SK-N-SH treated with all-trans-retinoic acid at 6 μM for 48 hours (cell line): ENCODE measurements at regions not wholly inside any gene's neighbourhood (a gene's known extent, or its start where the extent isn't known, plus 50 kb on each side); places are given as distances from the start of the nearest gene placed in this dataset.
A peak's percentile ranks its signal among the peaks of the same experiment; 100 is the strongest.

Experiments used
- ATAC-seq: fragments of 200-7000 bp; cut with Tn5 transposase; 3 replicates; pipeline ENCODE4 v1.9.1; 2020; ENCODE audit warnings: mild to moderate bottlenecking, moderate library complexity
- BACH2 ChIP-seq: fragments of 250-450 bp; sonication (Bioruptor Pico); IDR thresholded peaks from 2 replicates; pipeline ENCODE4 v1.9.0; 2021; ENCODE audit warnings: mild to moderate bottlenecking, borderline replicate concordance
- CREB5 ChIP-seq: fragments of 250-450 bp; sonication (Bioruptor Pico); IDR thresholded peaks from 2 replicates; pipeline ENCODE4 v1.5.1; 2020; ENCODE audit warnings: low read depth, mild to moderate bottlenecking, moderate library complexity
- CSDC2 ChIP-seq: fragments of 250-450 bp; sonication (Bioruptor Pico); IDR thresholded peaks from 2 replicates; pipeline ENCODE4 v1.5.0; 2020; ENCODE audit warnings: mild to moderate bottlenecking, moderate library complexity
- CSRNP3 ChIP-seq: fragments of 250-450 bp; sonication (Bioruptor Pico); IDR thresholded peaks from 2 replicates; pipeline ENCODE4 v1.5.1; 2021; ENCODE audit warnings: mild to moderate bottlenecking, moderate library complexity
- ISL1 ChIP-seq: fragments of 250-450 bp; sonication (Bioruptor Pico); IDR thresholded peaks from 2 replicates; pipeline ENCODE4 v2.1.2; 2022; ENCODE audit warnings: mild to moderate bottlenecking, moderate library complexity
- OSR1 ChIP-seq: fragments of 250-450 bp; sonication (Bioruptor Pico); IDR thresholded peaks from 2 replicates; pipeline ENCODE4 v1.8.0; 2022; ENCODE audit warnings: moderate library complexity, mild to moderate bottlenecking, inconsistent platforms
- RARB ChIP-seq: fragments of 250-450 bp; sonication (Bioruptor Pico); IDR thresholded peaks from 2 replicates; pipeline ENCODE4 v1.8.0; 2021; ENCODE audit warnings: mild to moderate bottlenecking, moderate library complexity
- SNAI2 ChIP-seq: fragments of 250-450 bp; sonication (Bioruptor Pico); IDR thresholded peaks from 2 replicates; pipeline ENCODE4 v1.5.0; 2020; ENCODE audit warnings: mild to moderate bottlenecking, moderate library complexity
- TCF4 ChIP-seq: fragments of 250-450 bp; sonication (Bioruptor Pico); IDR thresholded peaks from 2 replicates; pipeline ENCODE4 v1.8.0; 2021; ENCODE audit warnings: mild to moderate bottlenecking, moderate library complexity, borderline replicate concordance
- TOX ChIP-seq: fragments of 250-450 bp; sonication (Bioruptor Pico); IDR thresholded peaks from 2 replicates; pipeline ENCODE4 v1.8.0; 2021; ENCODE audit warnings: mild to moderate bottlenecking, moderate library complexity, borderline replicate concordance
- ZC3H10 ChIP-seq: fragments of 250-450 bp; sonication (Bioruptor Pico); IDR thresholded peaks from 2 replicates; pipeline ENCODE4 v1.5.1; 2021; ENCODE audit warnings: mild to moderate bottlenecking, moderate library complexity
- ZFP30 ChIP-seq: fragments of 450-650 bp; formaldehyde crosslinking; IDR thresholded peaks from 2 replicates; pipeline ENCODE4 v1.5.0; 2022; ENCODE audit warnings: mild to moderate bottlenecking, moderate library complexity
- ZNF565 ChIP-seq: fragments of 450-650 bp; formaldehyde crosslinking; conservative IDR thresholded peaks from 2 replicates; pipeline ENCODE4 v1.5.0; 2020; ENCODE audit warnings: low read depth, mild to moderate bottlenecking, moderate library complexity
- ZNF8 ChIP-seq: fragments of 450-650 bp; formaldehyde crosslinking; IDR thresholded peaks from 2 replicates; pipeline ENCODE4 v1.5.0; 2020; ENCODE audit warnings: mild to moderate bottlenecking, moderate library complexity
- TF ChIP-seq, protein P1 (sequence below): fragments of 250-450 bp; sonication (Bioruptor Pico); IDR thresholded peaks from 2 replicates; pipeline ENCODE4 v1.5.0; 2020; ENCODE audit warnings: mild to moderate bottlenecking, moderate library complexity
- TF ChIP-seq, protein P2 (sequence below): fragments of 250-450 bp; sonication (Bioruptor Pico); IDR thresholded peaks from 2 replicates; pipeline ENCODE4 v1.8.0; 2021; ENCODE audit warnings: low read depth, mild to moderate bottlenecking, moderate library complexity, borderline replicate concordance

DNA sequence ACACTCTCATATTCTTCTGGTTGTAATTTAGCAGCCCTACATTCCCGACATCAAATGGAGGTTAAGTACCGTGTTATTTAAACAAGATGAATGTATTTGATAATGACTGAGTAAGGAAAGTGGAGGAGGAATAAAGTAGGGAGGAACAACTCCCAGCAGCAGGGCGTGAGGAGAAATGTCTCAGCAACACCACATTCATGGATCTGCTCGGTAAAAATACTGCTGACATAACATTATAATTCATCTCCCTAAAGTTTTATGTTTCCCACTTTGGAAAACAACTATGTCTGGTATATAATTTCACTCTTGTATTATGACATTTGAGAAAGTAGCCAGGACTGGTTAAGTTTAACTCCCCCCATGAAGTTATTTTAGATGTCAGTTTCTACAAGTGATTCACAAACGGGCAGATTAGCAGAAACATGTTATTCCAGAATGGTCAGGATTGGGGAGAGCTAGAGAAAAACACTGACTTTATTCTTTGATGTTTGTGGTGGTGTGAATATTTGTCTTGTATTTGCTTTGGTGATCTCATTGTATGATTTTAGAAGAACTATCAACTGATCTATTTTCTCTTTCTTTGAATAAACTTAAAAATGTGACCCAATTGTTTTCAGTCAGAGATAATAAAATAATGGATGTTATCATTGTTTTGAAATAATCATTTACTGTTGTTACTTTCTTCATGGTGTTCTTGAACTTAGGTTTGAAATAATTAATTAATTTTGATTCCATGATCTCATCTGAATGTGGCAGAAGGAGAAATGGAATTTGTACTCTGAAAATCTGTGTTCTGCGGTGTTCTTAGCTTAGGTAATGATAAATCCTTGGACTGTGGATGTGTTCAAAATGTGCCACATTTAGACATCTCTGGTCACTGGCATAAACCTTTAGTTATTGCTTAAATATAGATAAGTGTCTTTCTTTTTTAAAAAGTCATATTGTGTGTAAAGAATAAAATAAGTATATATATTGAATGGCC lies 303.6 kb upstream of the ZNF608 start:
- TF ChIP-seq TOX (0 out of 2 replicates have a peak, but pooled peaks have one; percentile 11), TCF4 (no peak), CSRNP3 (CRISPR knock-in tag) (no peak), ZNF565 (CRISPR knock-in tag) (no peak)
- ATAC-seq, result no peak

GRCh38 chr5:125050926-125051325 lies 304.5 kb upstream of the ZNF608 start:
- no peak for ATAC-seq
- no peak for TF ChIP-seq CSRNP3 (CRISPR knock-in tag)
- TF ChIP-seq ISL1, result no peak
- TF ChIP-seq, protein P1, sequence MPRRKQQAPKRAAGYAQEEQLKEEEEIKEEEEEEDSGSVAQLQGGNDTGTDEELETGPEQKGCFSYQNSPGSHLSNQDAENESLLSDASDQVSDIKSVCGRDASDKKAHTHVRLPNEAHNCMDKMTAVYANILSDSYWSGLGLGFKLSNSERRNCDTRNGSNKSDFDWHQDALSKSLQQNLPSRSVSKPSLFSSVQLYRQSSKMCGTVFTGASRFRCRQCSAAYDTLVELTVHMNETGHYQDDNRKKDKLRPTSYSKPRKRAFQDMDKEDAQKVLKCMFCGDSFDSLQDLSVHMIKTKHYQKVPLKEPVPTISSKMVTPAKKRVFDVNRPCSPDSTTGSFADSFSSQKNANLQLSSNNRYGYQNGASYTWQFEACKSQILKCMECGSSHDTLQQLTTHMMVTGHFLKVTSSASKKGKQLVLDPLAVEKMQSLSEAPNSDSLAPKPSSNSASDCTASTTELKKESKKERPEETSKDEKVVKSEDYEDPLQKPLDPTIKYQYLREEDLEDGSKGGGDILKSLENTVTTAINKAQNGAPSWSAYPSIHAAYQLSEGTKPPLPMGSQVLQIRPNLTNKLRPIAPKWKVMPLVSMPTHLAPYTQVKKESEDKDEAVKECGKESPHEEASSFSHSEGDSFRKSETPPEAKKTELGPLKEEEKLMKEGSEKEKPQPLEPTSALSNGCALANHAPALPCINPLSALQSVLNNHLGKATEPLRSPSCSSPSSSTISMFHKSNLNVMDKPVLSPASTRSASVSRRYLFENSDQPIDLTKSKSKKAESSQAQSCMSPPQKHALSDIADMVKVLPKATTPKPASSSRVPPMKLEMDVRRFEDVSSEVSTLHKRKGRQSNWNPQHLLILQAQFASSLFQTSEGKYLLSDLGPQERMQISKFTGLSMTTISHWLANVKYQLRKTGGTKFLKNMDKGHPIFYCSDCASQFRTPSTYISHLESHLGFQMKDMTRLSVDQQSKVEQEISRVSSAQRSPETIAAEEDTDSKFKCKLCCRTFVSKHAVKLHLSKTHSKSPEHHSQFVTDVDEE (CRISPR knock-in tag), result no peak
- TF ChIP-seq, protein P2, sequence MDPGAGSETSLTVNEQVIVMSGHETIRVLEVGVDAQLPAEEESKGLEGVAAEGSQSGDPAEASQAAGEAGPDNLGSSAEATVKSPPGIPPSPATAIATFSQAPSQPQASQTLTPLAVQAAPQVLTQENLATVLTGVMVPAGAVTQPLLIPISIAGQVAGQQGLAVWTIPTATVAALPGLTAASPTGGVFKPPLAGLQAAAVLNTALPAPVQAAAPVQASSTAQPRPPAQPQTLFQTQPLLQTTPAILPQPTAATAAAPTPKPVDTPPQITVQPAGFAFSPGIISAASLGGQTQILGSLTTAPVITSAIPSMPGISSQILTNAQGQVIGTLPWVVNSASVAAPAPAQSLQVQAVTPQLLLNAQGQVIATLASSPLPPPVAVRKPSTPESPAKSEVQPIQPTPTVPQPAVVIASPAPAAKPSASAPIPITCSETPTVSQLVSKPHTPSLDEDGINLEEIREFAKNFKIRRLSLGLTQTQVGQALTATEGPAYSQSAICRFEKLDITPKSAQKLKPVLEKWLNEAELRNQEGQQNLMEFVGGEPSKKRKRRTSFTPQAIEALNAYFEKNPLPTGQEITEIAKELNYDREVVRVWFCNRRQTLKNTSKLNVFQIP, result no peak
- no peak for TF ChIP-seq ZFP30 (CRISPR knock-in tag)
- no peak for TF ChIP-seq TOX
- TF ChIP-seq OSR1, result no peak
- TF ChIP-seq CREB5 (CRISPR knock-in tag), result no peak
- no peak for TF ChIP-seq BACH2
- TF ChIP-seq ZC3H10, result no peak
- no peak for TF ChIP-seq SNAI2 (CRISPR knock-in tag)
- TF ChIP-seq ZNF565 (CRISPR knock-in tag), result no peak
- no peak for TF ChIP-seq RARB
- TF ChIP-seq CSDC2 (CRISPR knock-in tag), result no peak
- TF ChIP-seq ZNF8 (CRISPR knock-in tag), result no peak

DNA sequence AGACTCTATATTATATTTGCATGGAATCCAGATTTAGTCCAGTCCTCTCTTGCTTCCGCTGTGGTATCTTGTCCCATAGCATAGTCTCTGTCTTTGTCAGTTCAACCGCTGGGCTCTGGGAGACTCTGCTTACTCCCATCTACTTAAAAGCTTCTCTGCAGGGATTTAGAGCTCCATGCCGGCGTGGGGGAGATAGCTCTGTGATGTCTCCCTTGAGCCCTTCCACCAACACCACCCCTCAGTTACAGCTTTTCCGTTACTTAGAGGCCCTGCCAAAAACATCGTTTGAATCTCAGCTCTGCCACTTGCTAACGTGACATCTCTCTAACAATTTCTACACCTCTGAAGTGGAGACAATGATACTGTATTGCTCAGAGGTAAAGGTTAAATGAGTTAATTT lies 306.1 kb upstream of the ZNF608 start:
- ATAC-seq, result no peak
- TF ChIP-seq, protein P1 (CRISPR knock-in tag), result no peak
- TF ChIP-seq SNAI2 (CRISPR knock-in tag), result no peak
